SH-SY5Y (cell line): ENCODE measurements at regions not wholly inside any gene's neighbourhood (a gene's known extent, or its start where the extent isn't known, plus 50 kb on each side); places are given as distances from the start of the nearest gene placed in this dataset.

Experiments used
- GATA2 ChIP-seq: IDR thresholded peaks from 2 replicates; pipeline ENCODE4 v1.6.1; 2011; ENCODE audit warnings: mild to moderate bottlenecking, low read depth, low read length
- GATA3 ChIP-seq: IDR thresholded peaks from 2 replicates; pipeline ENCODE4 v1.6.1; 2011; ENCODE audit warnings: low read depth, mild to moderate bottlenecking, low read length, moderate library complexity

DNA sequence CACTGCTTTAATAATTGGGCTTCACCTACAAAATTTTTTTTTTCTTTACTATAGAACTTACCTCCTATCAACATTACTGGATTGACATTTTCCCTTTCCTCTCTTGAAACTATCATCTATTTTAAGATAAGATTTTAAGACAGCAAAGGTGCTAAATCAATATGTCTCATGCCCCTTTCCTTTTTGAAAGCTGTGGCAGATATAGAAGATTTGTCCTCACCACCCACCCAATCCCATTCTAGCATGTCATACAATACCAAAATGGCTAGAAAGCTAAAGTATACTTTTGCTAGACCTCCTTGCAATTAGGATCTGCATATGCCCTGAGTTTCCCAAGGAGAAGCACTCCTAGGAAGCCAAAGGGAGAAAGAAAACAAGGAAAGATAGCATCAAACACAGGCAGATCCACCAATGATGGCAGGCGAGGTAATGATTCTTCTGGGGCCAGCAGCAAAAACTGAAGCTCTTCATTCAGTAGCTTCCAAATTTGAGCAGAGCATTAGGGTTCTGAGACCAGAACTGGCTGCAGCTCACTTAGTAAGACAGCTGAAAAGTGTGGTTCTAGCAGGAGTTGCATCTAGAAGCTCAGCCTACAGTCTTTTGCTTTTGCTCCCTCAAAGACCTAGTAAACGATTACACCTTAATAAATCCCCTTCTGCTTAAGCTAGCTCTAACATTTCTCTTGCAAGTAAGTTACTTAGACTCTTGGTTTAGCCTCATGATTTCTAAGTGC, 242.1 kb downstream of the ZEB2 start:
- no peak for TF ChIP-seq GATA2
- no peak for TF ChIP-seq GATA3
